GM18907 (cell line): ENCODE measurements at regions not wholly inside any gene's neighbourhood (a gene's known extent, or its start where the extent isn't known, plus 50 kb on each side); places are given as distances from the start of the nearest gene placed in this dataset.
"Not testable (repeated sequence)": the region's sequence is repeated elsewhere in the genome, so short reads cannot be mapped to it uniquely, and the experiment has no call there.

Source experiments
- ATAC-seq: cut with Tn5 transposase; IDR thresholded peaks from one replicate; pipeline ENCODE4 v1.9.1; 2021; ENCODE audit warnings: mild to moderate bottlenecking, moderate library complexity; ENCODE audit not compliant: unreplicated experiment

DNA sequence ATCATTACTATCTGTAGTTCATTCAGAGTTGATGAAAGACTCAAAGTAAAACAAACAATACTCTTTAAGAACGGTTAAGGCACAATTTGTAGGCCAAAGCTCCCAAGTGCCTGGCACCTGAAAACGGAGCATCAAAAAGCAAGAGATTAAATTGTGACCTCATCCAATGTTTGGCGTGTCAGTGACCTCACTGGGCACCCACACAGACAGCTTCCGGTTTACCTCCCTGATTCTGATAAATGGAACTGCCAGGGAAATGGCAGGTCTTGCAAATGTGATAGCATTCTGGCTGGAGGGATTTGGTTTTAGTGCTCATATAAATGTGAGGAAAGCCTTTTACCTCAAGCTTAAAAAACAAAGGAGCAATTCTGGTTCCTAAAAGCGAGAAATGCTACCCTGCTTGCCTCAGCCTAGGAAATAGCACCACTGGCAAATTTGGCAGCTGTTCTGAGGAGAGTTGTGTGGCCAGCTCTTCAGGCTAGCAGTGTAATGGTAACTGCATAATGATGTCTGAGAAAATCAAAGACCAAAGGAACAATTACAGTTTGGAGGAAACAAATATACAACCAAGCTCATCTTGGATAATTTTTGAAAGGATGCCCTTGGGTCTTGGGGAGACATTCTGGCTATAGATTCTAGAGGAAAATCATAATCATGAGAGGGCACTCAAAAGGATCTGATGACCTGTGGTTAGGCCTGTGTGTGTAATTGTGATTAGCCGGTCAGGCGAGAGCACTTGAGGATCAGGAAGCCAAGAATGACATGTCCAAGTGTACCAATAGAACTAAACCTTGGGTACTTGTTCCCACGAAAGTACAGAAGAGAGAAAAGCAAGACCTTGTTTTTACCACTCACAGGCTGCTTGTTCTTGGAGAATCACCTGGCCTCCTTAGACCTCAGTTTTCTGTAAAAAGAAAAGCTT lies 174.3 kb downstream of the TFAP2B start:
- no peak for ATAC-seq

DNA sequence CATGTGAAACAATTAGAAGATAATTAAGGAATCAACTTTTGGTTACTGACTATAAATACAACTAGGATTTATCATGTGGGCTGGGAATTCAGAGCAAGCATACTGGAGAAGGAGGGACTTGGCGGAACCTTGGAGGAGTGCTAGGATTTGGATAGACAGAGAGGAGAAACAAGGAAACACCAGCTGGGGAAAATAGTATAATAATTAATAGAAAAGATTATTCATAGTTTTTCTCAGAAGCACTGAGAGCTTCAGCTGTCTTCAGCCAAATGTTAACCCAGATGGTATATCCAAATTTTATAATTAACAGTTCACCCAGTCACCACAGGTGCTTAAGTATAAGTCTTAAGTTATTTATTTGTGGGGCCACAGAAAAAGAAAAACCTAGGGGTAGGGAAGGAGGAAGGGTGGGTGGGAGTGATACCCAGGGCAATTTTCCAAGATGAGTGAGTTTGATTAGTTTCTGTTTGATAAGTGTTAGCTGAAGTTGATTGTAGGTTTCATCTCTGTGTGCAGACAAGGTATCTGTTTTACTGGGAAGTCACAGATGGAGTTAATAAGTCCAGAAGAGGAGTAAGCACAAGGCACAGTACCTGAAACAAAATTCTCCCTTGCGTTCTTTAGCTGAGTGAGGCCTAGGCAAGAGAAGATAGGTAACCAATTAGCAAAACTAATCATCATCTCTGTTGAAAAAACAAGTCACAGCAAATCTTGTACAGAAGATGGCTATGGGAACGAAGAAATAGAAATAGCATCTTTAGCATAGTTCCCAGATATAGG lies 175.5 kb downstream of the TFAP2B start:
- ATAC-seq: peak; percentile 65

DNA sequence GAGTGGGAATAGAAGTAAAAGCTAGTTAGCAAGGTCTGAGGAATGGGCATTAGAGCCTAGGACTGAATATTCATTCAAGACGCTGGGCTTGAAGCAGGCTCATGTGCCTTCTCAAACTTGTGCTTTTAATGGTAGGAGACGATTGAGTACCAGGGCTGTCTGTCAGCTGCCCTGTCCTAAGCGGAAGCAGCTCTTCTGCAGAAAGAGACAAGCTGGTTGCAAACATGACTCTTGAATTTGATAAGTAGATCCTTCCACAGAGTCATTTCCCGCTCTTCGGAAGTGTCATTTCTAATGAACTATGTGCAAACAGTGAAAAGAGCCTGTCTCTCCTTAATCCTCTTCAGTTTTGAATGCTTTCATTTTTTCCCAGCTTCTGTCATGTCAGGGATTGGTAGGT lies 176.4 kb downstream of the TFAP2B start:
- no peak for ATAC-seq

DNA sequence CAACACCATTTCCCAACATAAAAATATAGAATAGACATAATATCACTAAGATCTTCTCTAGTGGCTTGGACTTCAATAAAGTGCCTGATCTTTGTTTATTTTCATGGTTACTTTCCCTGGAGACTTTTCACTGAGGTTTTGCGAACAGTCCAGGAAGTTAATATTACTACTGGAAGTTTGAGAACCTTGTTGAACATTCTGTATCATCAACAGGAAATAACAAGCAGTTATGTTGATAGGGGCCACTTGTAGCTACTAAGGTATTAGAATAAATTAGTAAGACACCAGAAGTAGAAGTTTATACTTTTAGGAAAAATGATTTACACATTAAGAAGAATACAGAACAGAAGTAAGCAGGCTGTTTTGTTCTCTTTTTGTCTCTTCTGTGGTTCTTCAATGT lies 180.2 kb downstream of the TFAP2B start:
- no peak for ATAC-seq

DNA sequence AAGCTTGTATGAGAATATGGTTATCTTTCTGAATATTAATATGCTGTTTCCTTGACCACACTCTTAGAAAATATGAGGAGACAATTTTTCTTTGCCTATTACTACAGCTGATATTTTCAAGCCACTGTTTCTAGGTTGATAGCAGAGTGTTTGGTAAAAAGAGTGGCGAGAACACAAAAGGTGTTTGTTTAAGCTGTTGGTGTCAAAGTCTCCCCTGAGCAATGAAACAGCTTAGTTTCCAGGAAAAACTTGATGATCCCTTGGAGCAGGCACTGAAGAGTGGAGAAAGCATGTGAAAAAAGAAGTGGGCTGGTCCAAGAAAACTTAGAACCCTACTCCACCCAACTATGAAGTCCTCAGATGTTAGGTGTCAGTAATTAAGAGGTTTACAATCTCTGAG lies 182.7 kb downstream of the TFAP2B start:
- no peak for ATAC-seq

DNA sequence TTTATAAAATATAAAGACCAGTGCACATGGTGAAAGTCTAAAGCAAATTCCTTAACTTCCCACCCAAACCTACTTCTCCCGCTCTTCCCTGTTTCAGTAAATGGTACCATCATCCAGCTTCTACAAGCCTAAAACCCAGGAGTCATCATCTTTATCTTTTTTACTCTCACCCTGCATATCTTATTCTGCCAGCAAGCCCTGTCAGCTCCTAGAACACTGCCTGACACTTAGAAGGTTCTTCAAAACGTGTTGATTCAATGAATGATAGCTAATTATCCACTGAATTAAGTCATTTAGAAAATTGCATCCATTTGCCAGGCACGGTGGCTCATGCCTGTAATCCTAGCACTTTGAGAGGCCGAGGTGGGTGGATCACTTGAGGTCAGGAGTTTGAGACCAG lies 185.7 kb downstream of the TFAP2B start:
- ATAC-seq: no peak

DNA sequence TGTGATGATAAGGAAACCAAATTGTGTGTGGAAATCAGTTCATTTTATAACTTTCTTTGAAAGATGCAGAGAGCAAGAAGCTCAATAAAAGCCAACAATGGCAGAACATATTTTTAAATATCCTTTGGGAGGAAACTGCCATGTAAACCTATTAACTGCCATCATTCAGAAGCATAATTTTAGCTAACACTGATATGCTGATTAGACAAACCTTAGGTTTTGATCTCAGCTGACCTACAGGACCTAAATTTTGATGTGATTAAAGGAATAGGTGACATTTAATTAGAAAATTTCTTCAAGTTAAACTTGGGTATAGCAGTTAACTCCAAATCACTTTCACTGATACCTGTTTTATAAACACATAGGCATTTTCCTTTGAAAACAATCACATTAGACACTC lies 187.1 kb downstream of the TFAP2B start:
- ATAC-seq: no peak

DNA sequence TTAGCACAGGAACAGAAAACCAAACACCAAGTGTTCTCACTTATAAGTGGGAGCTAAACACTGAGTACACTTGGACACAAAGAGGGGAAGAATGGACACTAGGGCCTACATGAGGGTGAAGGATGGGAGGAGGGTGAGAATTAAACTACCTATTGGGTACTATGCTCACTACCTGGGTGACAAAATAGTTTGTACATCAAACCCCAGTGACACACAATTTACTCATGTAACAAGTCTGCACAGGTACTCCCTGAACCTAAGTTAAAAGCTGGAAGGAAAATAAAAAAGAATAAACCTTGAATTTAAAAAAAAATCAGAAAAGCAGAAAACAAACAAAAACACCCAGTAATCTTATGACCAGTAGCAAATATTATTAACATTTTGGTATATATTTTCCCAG lies 188.6 kb downstream of the TFAP2B start:
- ATAC-seq: no peak

DNA sequence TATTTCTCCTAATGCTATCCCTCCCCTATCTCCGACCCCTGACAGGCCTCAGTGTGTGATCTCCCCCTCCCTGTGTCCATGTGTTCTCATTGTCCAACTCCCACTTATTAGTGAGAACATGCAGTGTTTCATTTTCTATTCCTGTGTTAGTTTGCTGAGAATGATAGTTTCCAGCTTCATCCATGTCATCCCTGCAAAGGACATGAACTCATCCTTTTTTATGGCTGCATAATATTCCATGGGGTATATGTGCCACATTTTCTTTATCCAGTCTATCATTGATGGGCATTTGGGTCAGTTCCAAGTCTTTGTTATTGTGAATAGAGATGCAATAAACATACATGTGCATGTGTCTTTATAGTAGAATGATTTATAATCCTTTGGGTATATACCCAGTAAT lies 190.0 kb downstream of the TFAP2B start:
- not testable (repeated sequence) for ATAC-seq

DNA sequence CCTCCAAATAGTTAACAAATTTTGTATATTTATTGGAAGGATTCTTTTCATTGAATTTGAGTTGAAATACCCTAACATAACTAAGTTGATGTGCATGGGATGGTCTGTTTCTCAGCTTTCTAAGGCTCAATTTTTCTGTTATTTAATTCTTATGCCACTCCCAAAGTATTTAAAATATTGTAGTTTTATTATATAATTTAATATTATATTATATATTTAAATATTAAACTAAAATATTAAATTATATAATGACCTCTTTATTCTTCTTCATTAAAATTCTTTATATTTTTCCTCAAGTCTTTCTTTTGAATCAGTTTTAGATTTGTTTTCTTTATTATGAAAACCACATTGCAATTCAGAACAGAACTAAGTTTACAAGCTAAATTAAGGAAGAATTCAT lies 194.7 kb downstream of the TFAP2B start:
- no peak for ATAC-seq

DNA sequence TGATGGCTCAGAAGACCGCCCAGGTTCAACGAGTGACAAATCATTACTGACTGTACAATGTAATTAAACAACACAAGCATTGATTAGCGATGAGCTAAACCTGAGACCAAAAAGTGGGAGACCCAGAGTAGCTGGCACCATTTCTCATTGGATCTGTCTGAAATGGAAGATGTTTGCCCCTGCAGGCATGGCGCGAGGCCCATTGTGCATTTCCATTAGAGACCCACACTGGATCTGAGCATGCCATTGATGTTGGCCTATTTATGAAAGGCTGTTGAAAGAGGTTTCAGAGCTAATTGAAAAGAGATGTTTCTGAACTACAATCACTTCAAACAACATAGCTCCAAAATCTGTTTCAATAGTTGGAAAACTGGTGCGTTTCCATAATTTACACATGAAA lies 196.7 kb downstream of the TFAP2B start:
- ATAC-seq: no peak

DNA sequence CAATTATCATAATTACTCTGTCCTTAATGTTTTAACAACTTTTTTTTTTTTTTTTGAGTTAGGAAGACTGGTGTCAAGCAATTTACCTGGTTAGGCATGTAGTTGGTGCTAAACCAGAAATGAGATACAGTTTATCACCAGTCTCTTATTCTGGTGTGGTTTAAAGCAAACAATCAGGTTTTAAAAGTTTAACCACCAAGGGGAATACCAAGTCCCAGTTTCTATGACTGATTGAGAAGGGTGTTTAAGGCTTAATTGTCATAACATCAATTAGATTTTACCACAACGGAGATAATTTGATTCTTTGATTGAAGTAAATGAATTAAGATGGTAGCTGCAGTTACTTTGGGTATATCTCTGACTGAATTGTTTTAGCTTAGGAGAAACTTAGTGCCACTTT lies 197.8 kb downstream of the TFAP2B start:
- peak; percentile 50 for ATAC-seq

DNA sequence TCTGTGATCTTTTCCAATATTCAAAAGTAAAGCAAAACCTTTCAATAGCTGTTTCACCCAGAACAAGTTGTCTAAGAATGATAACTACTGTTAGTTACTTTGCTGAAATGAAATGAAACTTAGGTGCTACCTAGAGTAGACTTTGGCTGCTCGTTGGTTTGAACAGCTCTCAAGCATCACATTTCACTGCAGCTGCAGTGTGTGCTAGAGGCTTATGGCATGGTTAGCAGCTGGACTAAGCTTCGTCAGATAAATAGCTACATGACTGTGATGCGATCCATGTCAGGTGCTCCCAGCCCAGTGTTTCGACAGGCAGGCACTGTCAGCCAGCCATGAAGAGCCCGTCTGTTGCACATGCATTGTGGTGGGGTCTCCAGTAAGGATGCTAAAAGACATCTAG lies 201.1 kb downstream of the TFAP2B start:
- ATAC-seq: no peak

DNA sequence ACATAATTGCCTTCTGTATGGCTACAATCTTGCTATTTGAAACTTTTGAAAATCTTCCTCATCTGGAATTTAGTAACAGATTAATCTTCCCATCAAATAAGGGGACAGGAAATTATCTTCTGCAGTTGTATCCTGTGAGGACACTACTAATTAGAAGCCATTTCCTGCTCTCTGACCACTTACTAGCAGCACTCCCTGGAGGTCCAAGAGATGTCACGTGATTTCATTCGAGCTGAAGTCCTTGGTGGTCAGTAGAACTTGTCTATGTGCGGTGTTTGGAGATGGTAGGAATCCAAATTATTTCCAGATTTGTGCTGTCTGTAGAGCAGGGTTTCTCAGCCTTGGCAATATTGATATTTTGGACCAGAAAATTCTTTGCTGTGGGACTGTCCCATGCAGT lies 202.5 kb downstream of the TFAP2B start:
- ATAC-seq: no peak

DNA sequence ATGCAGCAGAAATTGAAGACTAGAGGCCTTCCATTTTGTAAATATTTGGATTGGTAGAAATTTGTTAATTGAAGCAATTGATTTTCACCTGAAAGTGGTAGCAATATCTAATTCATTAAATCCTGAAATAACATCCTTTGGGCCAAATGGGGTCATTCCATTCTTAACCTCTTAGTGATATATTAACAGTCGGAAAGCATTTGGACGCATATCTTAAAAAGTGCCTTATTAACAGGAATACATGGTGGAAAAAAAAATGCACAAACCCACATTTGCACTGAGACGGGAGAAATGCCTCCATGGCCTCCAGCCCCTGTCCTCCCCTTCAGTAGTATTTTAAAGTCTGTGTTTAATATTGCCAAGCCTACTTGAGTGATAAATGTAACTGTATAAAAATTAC lies 205.5 kb downstream of the TFAP2B start:
- no peak for ATAC-seq

DNA sequence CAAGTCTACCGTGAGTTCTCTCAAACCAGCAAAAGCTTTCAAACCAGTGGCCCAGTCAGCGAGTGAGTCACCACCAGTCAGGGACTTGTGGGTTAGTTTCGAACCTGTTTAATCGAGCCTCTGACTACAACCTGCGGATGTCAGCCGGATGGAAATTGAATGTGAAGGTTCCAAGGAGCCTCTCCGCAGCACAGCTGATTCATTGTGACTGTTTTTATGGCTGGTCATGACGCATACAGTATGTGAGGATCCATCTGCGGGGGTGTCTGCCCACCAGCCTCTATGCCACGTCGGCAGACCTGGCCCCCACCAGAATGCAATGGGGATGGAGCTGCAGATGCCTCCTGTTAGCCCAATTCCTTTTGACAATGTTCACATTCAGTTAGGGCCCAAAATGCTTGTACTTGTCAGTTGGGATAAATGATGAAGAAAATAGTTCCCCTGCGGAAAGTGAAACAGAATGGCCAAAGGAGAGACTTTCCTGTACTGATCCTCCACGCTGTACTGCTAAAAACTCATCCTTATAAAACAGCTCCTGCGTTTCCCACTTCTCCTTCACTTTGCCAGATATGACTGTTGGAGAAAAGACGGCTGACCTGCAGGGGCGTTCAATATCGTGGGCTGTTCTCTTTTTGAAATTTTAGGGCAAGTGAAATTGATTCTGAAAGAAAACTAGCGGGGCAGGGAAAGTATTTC lies 206.6 kb downstream of the TFAP2B start:
- no peak for ATAC-seq

DNA sequence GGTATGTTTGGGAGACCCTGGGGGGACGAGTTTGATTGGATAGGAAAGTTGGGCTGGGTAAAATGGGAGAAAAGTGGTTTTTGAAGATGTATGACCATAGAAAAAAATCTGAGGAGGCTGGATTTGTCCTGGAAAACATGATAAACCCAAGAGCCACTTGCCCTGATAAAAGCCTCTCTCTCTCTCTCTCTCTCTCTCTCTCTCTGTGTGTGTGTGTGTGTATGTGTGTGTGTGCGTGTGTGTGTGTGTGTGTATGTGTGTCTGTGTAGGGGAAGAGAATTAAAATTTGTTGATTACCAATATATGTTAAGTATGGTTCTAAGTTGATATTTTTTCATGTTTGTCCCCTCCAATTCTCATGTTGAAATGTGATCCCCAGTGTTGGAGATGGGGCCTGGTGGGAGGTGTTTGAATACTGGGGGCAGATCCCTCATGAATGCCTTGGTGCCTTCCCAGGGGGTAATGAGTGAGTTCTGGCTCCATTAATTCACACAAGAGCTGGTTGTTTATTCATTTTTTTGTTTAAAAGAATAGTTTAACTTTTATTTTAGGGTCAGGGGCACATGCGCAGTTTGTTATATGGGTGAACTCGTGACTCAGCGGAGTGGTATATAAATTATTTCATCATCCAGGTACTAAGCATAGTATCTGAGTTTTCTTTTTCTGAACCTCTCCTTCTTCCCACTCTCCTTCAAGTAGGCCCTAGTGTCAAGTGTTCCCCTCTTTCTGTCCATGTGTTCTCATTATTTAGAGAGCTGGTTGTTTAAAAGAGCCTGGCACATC lies 208.8 kb downstream of the TFAP2B start:
- ATAC-seq: no peak

DNA sequence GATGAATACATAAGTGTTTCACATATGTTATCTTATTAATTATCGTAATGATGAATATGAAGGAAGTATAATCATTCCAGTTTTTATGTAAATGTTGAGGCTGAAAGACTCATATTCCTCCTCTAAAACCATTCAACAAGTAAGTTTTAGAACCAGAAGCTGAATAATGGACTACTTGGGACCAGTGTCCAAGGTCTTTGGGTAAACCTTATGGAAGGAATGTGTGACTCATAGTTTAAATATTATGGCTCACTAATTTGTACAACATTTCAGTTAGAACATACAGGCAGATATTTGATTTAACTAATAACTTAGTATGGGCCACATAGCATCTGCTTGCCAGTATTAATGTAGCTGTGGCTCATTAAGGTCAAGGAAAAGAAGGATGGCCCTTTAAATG lies 209.6 kb downstream of the TFAP2B start:
- ATAC-seq: no peak

DNA sequence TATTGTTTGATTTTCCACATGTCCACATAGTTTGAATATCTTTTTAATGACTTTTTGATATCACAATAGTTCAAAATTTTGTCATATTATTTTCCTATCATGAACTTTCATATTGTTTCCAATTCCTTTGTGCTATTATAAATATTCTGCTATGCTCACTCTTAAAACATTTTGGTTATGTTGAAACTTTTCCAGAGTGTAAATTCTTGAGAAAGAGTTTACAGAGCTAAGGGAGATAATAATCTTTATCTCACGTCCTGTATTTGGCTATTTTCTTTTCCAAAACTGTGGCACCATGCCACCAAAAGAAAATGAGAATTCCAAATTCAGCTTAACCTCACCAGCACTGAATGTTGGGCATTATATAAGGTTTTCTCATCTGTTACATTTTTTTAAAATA lies 210.9 kb downstream of the TFAP2B start:
- no peak for ATAC-seq

DNA sequence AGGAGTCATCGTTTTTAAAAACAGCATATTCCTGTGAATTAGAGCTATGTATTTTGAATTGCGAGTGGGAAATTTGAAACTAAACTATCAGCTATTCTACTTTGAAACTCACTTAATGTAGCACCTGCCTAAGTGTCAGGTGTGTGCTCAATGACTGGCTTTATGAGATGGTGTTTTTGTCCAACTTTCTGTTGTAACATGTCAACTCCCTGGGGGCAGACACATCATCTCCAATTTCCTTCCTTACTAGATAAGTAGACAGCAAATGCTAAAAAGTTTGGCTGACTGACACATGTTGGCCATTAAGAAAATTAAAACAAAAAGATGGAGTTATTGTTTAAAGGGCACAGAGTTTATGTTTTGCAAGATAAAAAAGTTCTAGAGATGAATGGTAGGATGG lies 226.9 kb downstream of the TFAP2B start:
- ATAC-seq: no peak
